Panc1 (cell line): ENCODE measurements at regions not wholly inside any gene's neighbourhood (a gene's known extent, or its start where the extent isn't known, plus 50 kb on each side); places are given as distances from the start of the nearest gene placed in this dataset.

ENCODE experiments used
- ATAC-seq: fragments of 200-7000 bp; cut with Tn5 transposase; 2 replicates; pipeline ENCODE4 v1.9.1; 2020; ENCODE audit warnings: mild to moderate bottlenecking, moderate library complexity
- BruUV-seq: library from RNA; stranded (reverse); fragments of 400-500 nt; replicated peaks from 2 replicates; lab custom pipeline; 2021; lab: Mats Ljungman, UMichigan
- CTCF ChIA-PET: fragments of 300-600 bp; sonication (Branson Sonifier 250); formaldehyde crosslinking; loops from one replicate; lab custom pipeline; 2022; ENCODE audit warnings: antibody characterized with exemption; lab: Charles Lee
- POLR2A ChIA-PET: fragments of 300-600 bp; sonication (Branson Sonifier 250); formaldehyde crosslinking; loops from one replicate; lab custom pipeline; 2022; ENCODE audit warnings: antibody characterized with exemption; lab: Charles Lee
- DNase-seq: peaks from one replicate; pipeline ENCODE4 v3.0.0-alpha.2; 2010; ENCODE audit warnings: low read depth, low spot score
- H3K27ac ChIP-seq: 2 replicates; pipeline ENCODE4 v1.5.1; 2011; ENCODE audit warnings: mild to moderate bottlenecking, low read length, inconsistent platforms
- H3K27me3 ChIP-seq: fragments of 200-500 bp; sonication (Bioruptor generic); 2 replicates; pipeline ENCODE4 v1.6.0; 2014; ENCODE audit warnings: low read length, inconsistent platforms; ENCODE audit not compliant: control insufficient read depth, insufficient read depth
- H3K36me3 ChIP-seq: fragments of 200-500 bp; sonication (Bioruptor generic); 2 replicates; pipeline ENCODE4 v1.5.1; 2014; ENCODE audit warnings: inconsistent platforms, mild to moderate bottlenecking, low read length, moderate library complexity; ENCODE audit not compliant: control insufficient read depth, insufficient read depth
- H3K4me1 ChIP-seq: 2 replicates; pipeline ENCODE4 v1.5.1; 2011; ENCODE audit warnings: inconsistent platforms, mild to moderate bottlenecking, low read length, moderate library complexity; ENCODE audit not compliant: control insufficient read depth, insufficient read depth
- H3K4me3 ChIP-seq, 2 experiments: 2 replicates each; pipeline ENCODE4 v1.5.1; 2011 to 2012; ENCODE audit warnings: low read depth in 2 of 2, low read length in 2 of 2, mild to moderate bottlenecking in 2 of 2, inconsistent platforms in 1 of 2, moderate library complexity in 1 of 2
- H3K9me3 ChIP-seq: fragments of 200-500 bp; sonication (Bioruptor generic); 2 replicates; pipeline ENCODE4 v1.5.1; 2014; ENCODE audit warnings: low read depth, mild to moderate bottlenecking, inconsistent platforms, low read length, moderate library complexity; ENCODE audit not compliant: control insufficient read depth, insufficient read depth
- POLR2AphosphoS5 ChIP-seq: IDR thresholded peaks from 2 replicates; pipeline ENCODE4 v1.6.1; 2012; ENCODE audit warnings: mild to moderate bottlenecking, low read depth, low read length, moderate library complexity
- SIN3A ChIP-seq: IDR thresholded peaks from 2 replicates; pipeline ENCODE4 v1.6.1; 2012; ENCODE audit warnings: low read depth, mild to moderate bottlenecking, low read length, moderate library complexity, borderline replicate concordance; ENCODE audit not compliant: insufficient read depth
- TCF7L2 ChIP-seq: IDR thresholded peaks from 2 replicates; pipeline ENCODE4 v1.6.1; 2011; ENCODE audit warnings: mild to moderate bottlenecking, low read depth, low read length, inconsistent platforms
- in situ Hi-C: cut with HindIII; loops from 2 replicates; pipeline ENCODE4 v1.10.0; 2016; ENCODE audit warnings: low sequenced_read_pairs, low pct_unique_long_range_greater_than_20kb
- intact Hi-C: fragments of 100-400 bp; cut with micrococcal nuclease; formaldehyde crosslinking; loops from one replicate; pipeline ENCODE4 v1.10.0; 2022; ENCODE audit not compliant: unreplicated experiment
- TF ChIP-seq, protein P1 (sequence below), 2 experiments: IDR thresholded peaks; 2 replicates each; pipeline ENCODE4 v1.6.1; 2011 to 2012; ENCODE audit warnings: low read depth in 2 of 2, control low read depth in 1 of 2, low read length in 1 of 2, mild to moderate bottlenecking in 1 of 2, moderate library complexity in 1 of 2; ENCODE audit not compliant: insufficient read depth in 1 of 2
- TF ChIP-seq, protein P2 (sequence below): fragments of 450-650 bp; IDR thresholded peaks from 2 replicates; pipeline ENCODE4 v1.5.1; 2017; ENCODE audit warnings: mild to moderate bottlenecking

DNA sequence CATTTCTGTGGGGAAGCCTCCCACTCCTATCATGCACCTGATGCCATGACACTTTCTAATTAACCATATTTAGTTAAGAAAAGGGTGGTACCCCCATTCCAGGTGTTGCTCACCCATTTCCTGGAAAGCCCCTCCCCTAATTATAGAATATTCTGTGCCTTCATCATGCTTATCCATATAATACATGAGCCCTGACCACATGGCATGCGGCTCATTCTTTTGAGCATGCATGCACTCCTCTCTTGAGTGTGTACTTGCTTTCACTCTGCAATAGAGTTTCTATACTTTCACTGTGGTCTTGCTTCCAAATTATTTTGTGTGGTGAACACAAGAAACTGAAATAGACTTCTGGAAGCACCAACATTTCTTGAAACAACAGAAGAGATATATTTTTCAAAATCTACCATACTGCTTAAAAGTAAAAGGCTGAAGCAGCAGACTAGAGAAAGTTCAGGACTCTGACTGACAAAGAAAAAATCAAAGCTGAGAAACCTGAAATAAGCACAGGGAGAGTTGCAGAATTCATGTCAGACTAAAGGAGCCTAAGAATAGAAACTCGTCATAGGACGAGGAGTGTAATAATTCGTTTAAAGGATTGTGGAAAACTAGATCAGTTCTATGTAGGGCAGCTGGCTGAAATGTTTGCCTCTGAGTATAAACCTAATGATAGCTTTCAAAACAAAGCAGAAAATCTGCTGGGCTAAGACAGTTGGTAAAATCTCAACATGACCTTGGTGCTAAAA is 144.8 kb downstream of the KITLG start:
- in situ Hi-C loops (no loop called here), intact Hi-C loops (no loop called here)
- no peak for ATAC-seq
- TF ChIP-seq, protein P1, sequence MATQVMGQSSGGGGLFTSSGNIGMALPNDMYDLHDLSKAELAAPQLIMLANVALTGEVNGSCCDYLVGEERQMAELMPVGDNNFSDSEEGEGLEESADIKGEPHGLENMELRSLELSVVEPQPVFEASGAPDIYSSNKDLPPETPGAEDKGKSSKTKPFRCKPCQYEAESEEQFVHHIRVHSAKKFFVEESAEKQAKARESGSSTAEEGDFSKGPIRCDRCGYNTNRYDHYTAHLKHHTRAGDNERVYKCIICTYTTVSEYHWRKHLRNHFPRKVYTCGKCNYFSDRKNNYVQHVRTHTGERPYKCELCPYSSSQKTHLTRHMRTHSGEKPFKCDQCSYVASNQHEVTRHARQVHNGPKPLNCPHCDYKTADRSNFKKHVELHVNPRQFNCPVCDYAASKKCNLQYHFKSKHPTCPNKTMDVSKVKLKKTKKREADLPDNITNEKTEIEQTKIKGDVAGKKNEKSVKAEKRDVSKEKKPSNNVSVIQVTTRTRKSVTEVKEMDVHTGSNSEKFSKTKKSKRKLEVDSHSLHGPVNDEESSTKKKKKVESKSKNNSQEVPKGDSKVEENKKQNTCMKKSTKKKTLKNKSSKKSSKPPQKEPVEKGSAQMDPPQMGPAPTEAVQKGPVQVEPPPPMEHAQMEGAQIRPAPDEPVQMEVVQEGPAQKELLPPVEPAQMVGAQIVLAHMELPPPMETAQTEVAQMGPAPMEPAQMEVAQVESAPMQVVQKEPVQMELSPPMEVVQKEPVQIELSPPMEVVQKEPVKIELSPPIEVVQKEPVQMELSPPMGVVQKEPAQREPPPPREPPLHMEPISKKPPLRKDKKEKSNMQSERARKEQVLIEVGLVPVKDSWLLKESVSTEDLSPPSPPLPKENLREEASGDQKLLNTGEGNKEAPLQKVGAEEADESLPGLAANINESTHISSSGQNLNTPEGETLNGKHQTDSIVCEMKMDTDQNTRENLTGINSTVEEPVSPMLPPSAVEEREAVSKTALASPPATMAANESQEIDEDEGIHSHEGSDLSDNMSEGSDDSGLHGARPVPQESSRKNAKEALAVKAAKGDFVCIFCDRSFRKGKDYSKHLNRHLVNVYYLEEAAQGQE (IDR thresholded peaks at IDR 0.05; ENCODE audit: insufficient read depth in 1 of 2, low read depth in 2 of 2, low read length in 1 of 2) = no peak
- TF ChIP-seq TCF7L2 (no peak), SIN3A (no peak), POLR2AphosphoS5 (no peak)
- TF ChIP-seq, protein P2, sequence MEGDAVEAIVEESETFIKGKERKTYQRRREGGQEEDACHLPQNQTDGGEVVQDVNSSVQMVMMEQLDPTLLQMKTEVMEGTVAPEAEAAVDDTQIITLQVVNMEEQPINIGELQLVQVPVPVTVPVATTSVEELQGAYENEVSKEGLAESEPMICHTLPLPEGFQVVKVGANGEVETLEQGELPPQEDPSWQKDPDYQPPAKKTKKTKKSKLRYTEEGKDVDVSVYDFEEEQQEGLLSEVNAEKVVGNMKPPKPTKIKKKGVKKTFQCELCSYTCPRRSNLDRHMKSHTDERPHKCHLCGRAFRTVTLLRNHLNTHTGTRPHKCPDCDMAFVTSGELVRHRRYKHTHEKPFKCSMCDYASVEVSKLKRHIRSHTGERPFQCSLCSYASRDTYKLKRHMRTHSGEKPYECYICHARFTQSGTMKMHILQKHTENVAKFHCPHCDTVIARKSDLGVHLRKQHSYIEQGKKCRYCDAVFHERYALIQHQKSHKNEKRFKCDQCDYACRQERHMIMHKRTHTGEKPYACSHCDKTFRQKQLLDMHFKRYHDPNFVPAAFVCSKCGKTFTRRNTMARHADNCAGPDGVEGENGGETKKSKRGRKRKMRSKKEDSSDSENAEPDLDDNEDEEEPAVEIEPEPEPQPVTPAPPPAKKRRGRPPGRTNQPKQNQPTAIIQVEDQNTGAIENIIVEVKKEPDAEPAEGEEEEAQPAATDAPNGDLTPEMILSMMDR = no peak
- CTCF ChIA-PET = no interaction called here
- Histone ChIP-seq H3K36me3 (no peaks in the 10 kb centered on the region), H3K4me1 (no peaks in the 10 kb centered on the region), H3K27me3 (no peaks in the 10 kb centered on the region), H3K27ac (no peak overlapping the region), H3K4me3 (no peak overlapping the region), H3K9me3 (no peaks in the 10 kb centered on the region)
- no TSS peak for BruUV-seq
- DNase-seq = no peak
- POLR2A ChIA-PET = no interaction called here

DNA sequence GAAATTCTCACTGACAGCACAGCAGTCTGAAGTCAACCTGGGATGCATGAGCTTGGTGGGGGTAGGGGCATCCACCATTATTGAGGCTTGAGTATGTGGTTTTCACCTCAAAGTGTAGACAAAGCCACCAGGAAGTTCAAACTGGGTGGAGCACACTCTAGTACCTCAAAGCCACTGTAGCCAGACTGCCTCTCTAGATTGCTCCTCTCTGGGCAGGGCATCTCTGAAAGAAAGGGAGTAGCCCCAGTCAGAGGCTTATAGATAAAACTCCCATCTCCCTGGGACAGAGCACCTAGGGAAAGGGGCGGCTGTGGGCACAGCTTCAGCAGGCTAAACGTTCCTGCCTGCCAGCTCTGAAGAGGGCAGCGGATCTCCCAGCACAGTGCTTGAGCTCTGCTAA is 143.0 kb downstream of the KITLG start:
- in situ Hi-C loops = no loop called here

More for the DNA sequence above, 143.0 kb downstream of the KITLG start:
- TF ChIP-seq, protein P1 (IDR thresholded peaks at IDR 0.05; ENCODE audit: insufficient read depth in 1 of 2, low read depth in 2 of 2, low read length in 1 of 2) = no peak
- TF ChIP-seq, protein P2 = no peak
- TF ChIP-seq POLR2AphosphoS5 (no peak), SIN3A (no peak)
- no peak for DNase-seq
- H3K9me3 ChIP-seq = no peaks in the 10 kb centered on the region
- ChIA-PET CTCF (no interaction called here), POLR2A (no interaction called here)
- H3K36me3 ChIP-seq = no peaks in the 10 kb centered on the region
- H3K27ac ChIP-seq = no peak overlapping the region
- no peak for ATAC-seq
- BruUV-seq = no TSS peak
- no peak overlapping the region for H3K4me3 ChIP-seq
- intact Hi-C loops = no loop called here
- H3K4me1 ChIP-seq = no peaks in the 10 kb centered on the region
- no peaks in the 10 kb centered on the region for H3K27me3 ChIP-seq
